DMS79 treated with DMSO at 0.1 percent for 48 hours (cell line): ENCODE measurements at regions not wholly inside any gene's neighbourhood (a gene's known extent, or its start where the extent isn't known, plus 50 kb on each side); places are given as distances from the start of the nearest gene placed in this dataset.
"Not testable (repeated sequence)": the region's sequence is repeated elsewhere in the genome, so short reads cannot be mapped to it uniquely, and the experiment has no call there.

Source experiments
- DNase-seq: peaks from one replicate; lab custom pipeline; 2025; lab: John Stamatoyannopoulos, UW

- DNase-seq: no peak
These were observed 204.9 kb upstream of the PTER start for GRCh38 chr10:16231734-16232435.

- DNase-seq: no peak
These were observed 204.4 kb upstream of the PTER start for GRCh38 chr10:16232441-16232840.

- no peak for DNase-seq
These were observed 201.9 kb upstream of the PTER start for GRCh38 chr10:16234916-16235315.

- DNase-seq: no peak
These were observed 194.4 kb upstream of the PTER start for GRCh38 chr10:16242446-16242845.

GRCh38 chr10:16242859-16243613 is 193.8 kb upstream of the PTER start:
- no peak for DNase-seq

- not testable (repeated sequence) for DNase-seq
These were observed 186.7 kb upstream of the PTER start for GRCh38 chr10:16250136-16250535.

GRCh38 chr10:16256336-16256735 is 180.5 kb upstream of the PTER start:
- no peak for DNase-seq

- no peak for DNase-seq
These were observed 178.3 kb upstream of the PTER start for GRCh38 chr10:16258291-16259040.

GRCh38 chr10:16259726-16260125 is 177.1 kb upstream of the PTER start:
- no peak for DNase-seq

GRCh38 chr10:16260388-16260787 is 176.4 kb upstream of the PTER start:
- DNase-seq: no peak

GRCh38 chr10:16271571-16271970 is 165.2 kb upstream of the PTER start:
- no peak for DNase-seq

- no peak for DNase-seq
These were observed 161.9 kb upstream of the PTER start for GRCh38 chr10:16274911-16275310.

GRCh38 chr10:16280595-16280994 is 156.2 kb upstream of the PTER start:
- no peak for DNase-seq

- no peak for DNase-seq
These were observed 144.4 kb upstream of the PTER start for GRCh38 chr10:16292366-16292765.

GRCh38 chr10:16297069-16297468 is 139.7 kb upstream of the PTER start:
- no peak for DNase-seq

GRCh38 chr10:16297642-16298041 is 139.2 kb upstream of the PTER start:
- no peak for DNase-seq

GRCh38 chr10:16304311-16304710 is 132.5 kb upstream of the PTER start:
- no peak for DNase-seq

GRCh38 chr10:16310440-16310839 is 126.4 kb upstream of the PTER start:
- no peak for DNase-seq

- DNase-seq: no peak
These were observed 122.6 kb upstream of the PTER start for GRCh38 chr10:16314259-16314658.

- no peak for DNase-seq
These were observed 119.9 kb upstream of the PTER start for GRCh38 chr10:16316733-16317390.

GRCh38 chr10:16341637-16342036 is 95.2 kb upstream of the PTER start:
- no peak for DNase-seq

GRCh38 chr10:16348891-16349290 is 87.9 kb upstream of the PTER start:
- DNase-seq: no peak
